ENCODE measurements at regions not wholly inside any gene's neighbourhood (a gene's known extent, or its start where the extent isn't known, plus 50 kb on each side); places are given as distances from the start of the nearest gene placed in this dataset.
"Not testable (repeated sequence)": the region's sequence is repeated elsewhere in the genome, so short reads cannot be mapped to it uniquely, and the experiment has no call there.

DNA sequence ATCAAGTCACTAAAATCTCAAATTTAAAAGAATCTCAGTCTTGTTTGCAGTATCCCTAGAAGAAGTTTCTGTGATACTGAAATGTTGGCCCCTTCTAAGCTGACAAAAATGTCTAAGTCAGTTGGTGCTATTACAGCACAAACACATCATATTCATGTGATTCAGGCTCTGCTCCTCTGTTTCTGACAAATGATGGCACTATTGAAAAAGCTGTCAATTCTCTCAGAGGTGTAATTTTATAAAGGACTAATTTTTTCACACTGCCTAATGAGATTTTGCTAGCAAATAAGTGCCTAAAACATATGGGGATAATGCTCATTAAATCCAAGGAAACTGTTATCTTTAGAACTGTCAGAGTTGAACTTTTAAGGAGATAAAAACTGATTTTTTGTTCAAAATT, 445.9 kb downstream of the DSC3 start:
- TF ChIP-seq, protein P1, sequence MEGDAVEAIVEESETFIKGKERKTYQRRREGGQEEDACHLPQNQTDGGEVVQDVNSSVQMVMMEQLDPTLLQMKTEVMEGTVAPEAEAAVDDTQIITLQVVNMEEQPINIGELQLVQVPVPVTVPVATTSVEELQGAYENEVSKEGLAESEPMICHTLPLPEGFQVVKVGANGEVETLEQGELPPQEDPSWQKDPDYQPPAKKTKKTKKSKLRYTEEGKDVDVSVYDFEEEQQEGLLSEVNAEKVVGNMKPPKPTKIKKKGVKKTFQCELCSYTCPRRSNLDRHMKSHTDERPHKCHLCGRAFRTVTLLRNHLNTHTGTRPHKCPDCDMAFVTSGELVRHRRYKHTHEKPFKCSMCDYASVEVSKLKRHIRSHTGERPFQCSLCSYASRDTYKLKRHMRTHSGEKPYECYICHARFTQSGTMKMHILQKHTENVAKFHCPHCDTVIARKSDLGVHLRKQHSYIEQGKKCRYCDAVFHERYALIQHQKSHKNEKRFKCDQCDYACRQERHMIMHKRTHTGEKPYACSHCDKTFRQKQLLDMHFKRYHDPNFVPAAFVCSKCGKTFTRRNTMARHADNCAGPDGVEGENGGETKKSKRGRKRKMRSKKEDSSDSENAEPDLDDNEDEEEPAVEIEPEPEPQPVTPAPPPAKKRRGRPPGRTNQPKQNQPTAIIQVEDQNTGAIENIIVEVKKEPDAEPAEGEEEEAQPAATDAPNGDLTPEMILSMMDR (IDR thresholded peaks at IDR 0.05) = no peak
- H3K9me3 Mint-ChIP-seq (ENCODE audit: low read depth) = peaks cover 3% of the 10 kb centered on the region
- no peaks in the 10 kb centered on the region for H3K27me3 Mint-ChIP-seq (ENCODE audit: low read depth)
- DNase-seq (ENCODE audit: low spot score) = no peak
- H3K27ac Mint-ChIP-seq (ENCODE audit: unreplicated experiment) = no peak overlapping the region
- no peaks in the 10 kb centered on the region for H3K36me3 Mint-ChIP-seq (ENCODE audit: low read depth)
- H3K4me3 Mint-ChIP-seq (ENCODE audit: unreplicated experiment) = no peak overlapping the region
- no peaks in the 10 kb centered on the region for H3K4me1 Mint-ChIP-seq (ENCODE audit: low read depth)

DNA sequence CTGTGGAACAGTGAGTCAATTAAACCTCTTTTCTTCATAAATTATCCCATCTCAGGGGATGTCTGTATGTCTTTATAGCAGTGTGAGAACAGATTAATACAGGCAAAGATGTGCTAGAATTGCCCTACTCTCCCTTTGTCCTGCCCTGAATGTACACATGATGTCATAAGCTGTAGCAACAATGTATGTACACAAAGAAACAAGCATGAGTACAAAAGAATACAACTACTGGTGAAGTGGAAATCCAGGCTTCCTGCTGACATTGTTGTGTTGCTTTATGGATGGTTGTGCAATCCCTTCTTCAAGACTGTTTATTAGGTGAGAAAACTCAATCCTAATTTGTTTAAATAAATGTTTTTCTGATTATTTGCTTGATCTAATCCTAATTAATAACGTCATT, 446.6 kb downstream of the DSC3 start:
- no peak overlapping the region for H3K27ac Mint-ChIP-seq (ENCODE audit: unreplicated experiment)
- no peak for DNase-seq (ENCODE audit: low spot score)
- H3K4me1 Mint-ChIP-seq (ENCODE audit: low read depth) = no peaks in the 10 kb centered on the region
- no peaks in the 10 kb centered on the region for H3K27me3 Mint-ChIP-seq (ENCODE audit: low read depth)
- H3K4me3 Mint-ChIP-seq (ENCODE audit: unreplicated experiment) = no peak overlapping the region
- TF ChIP-seq, protein P1 (IDR thresholded peaks at IDR 0.05) = no peak
- no peaks in the 10 kb centered on the region for H3K36me3 Mint-ChIP-seq (ENCODE audit: low read depth)
- peaks cover 3% of the 10 kb centered on the region for H3K9me3 Mint-ChIP-seq (ENCODE audit: low read depth)

DNA sequence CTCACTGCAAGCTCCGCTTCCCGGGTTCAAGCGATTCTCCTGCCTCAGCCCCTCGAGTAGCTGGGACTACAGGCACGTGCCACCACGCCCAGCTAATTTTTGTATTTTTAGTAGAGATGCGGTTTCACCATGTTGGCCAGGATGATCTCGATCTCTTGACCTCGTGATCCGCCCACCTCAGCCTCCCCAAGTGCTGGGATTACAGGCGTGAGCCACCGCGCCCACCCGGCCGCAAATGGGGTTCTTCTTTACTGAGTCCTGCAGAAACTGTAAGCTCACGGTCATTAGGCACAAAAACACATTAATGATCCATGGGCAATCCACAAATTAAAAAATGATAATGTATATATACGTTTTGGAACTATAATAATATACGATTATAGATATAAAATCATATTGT, 447.6 kb downstream of the DSC3 start:
- H3K27me3 Mint-ChIP-seq (ENCODE audit: low read depth); H3K4me1 Mint-ChIP-seq (ENCODE audit: low read depth); DNase-seq (ENCODE audit: low spot score); H3K4me3 Mint-ChIP-seq (ENCODE audit: unreplicated experiment); H3K36me3 Mint-ChIP-seq (ENCODE audit: low read depth); H3K27ac Mint-ChIP-seq (ENCODE audit: unreplicated experiment); H3K9me3 Mint-ChIP-seq (ENCODE audit: low read depth): not testable (repeated sequence)

DNA sequence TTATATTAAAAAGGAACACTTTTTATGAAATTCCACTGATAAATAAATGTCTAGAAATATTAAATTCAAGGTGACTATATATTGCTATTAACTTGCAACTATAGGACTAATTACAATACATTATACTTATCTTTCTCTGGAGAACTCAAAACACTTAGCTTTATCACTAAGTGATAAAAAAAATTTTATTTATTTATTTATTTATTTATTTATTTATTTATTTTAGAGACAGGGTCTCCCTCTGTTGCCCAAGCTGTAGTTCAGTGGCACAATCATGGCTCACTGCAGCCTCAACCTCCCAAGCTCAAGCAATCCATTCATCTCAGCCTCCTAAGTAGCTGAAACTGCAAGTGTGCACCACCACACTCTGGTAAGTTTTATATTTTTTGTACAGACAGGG, 451.1 kb downstream of the DSC3 start:
- TF ChIP-seq, protein P1 (IDR thresholded peaks at IDR 0.05) = no peak
- Mint-ChIP-seq H3K4me1 (ENCODE audit: low read depth) (no peaks in the 10 kb centered on the region), H3K27ac (ENCODE audit: unreplicated experiment) (no peak overlapping the region), H3K4me3 (ENCODE audit: unreplicated experiment) (no peak overlapping the region), H3K27me3 (ENCODE audit: low read depth) (peaks cover 3% of the 10 kb centered on the region), H3K9me3 (ENCODE audit: low read depth) (no peaks in the 10 kb centered on the region), H3K36me3 (ENCODE audit: low read depth) (no peaks in the 10 kb centered on the region)
- DNase-seq (ENCODE audit: low spot score) = no peak

DNA sequence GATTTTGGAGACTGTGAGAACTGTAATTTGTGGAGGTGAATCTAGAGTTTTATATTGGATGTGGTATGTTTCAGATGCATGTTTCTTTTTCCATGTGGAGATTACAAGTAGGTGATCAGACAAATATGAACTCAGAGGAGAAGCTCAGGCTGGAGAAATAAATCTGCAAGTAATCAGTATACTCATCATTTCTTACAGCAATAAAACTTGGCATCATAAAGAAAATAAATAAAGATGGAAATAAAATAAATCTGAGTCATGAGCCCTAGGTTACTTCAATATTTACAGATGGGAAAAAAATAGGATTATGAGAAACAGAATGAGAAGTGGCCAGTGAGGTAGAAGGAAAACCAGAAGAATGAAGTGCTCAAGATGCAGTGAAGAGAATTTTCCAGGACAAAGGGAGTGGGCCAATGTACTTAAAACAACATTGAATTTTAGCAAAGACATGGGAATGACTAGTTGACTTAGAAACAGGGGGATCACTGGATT, 453.8 kb downstream of the DSC3 start:
- no peak overlapping the region for H3K27ac Mint-ChIP-seq (ENCODE audit: unreplicated experiment)
- H3K4me1 Mint-ChIP-seq (ENCODE audit: low read depth) = no peaks in the 10 kb centered on the region
- H3K27me3 Mint-ChIP-seq (ENCODE audit: low read depth) = peaks cover 3% of the 10 kb centered on the region
- H3K4me3 Mint-ChIP-seq (ENCODE audit: unreplicated experiment) = no peak overlapping the region
- no peaks in the 10 kb centered on the region for H3K36me3 Mint-ChIP-seq (ENCODE audit: low read depth)
- peaks cover 3% of the 10 kb centered on the region for H3K9me3 Mint-ChIP-seq (ENCODE audit: low read depth)
- DNase-seq (ENCODE audit: low spot score) = no peak
- TF ChIP-seq, protein P1 (IDR thresholded peaks at IDR 0.05) = no peak

DNA sequence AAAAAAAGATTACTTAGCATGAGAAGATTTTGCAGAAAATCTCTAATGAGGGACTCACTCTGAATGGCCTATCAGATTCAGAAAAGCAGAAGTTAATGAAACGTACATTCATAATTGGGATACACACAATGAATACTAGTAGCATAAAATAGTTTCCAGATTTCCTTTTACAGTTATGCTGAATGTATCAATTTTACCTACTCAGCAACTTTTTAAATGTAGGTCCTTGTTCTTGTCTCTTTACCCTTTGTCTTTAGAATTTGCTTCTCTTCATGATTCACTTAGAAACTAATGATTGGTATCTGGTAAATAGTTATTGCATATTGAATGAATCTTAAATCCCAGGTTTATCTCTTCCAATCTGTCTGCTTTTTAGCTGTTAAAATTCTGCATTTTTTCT, 458.8 kb downstream of the DSC3 start:
- Mint-ChIP-seq H3K4me3 (ENCODE audit: unreplicated experiment) (no peak overlapping the region), H3K27ac (ENCODE audit: unreplicated experiment) (no peak overlapping the region), H3K27me3 (ENCODE audit: low read depth) (peaks cover 14% of the 10 kb centered on the region), H3K36me3 (ENCODE audit: low read depth) (no peaks in the 10 kb centered on the region), H3K9me3 (ENCODE audit: low read depth) (peaks cover 3% of the 10 kb centered on the region), H3K4me1 (ENCODE audit: low read depth) (no peaks in the 10 kb centered on the region)
- DNase-seq (ENCODE audit: low spot score) = no peak
- TF ChIP-seq, protein P1 (IDR thresholded peaks at IDR 0.05) = no peak
